Breast epithelium (tissue), 4 donors: ENCODE measurements at regions not wholly inside any gene's neighbourhood (a gene's known extent, or its start where the extent isn't known, plus 50 kb on each side); places are given as distances from the start of the nearest gene placed in this dataset.
"Not testable (repeated sequence)": the region's sequence is repeated elsewhere in the genome, so short reads cannot be mapped to it uniquely, and the experiment has no call there.

Experiments used
- DNase-seq, 2 donors: peaks; one replicate each; pipeline ENCODE4 v3.0.0-alpha.2; 2019; ENCODE audit warnings: low spot score in 2 of 2
- H3K27ac ChIP-seq, 2 donors: fragments of 200-600 bp; sonication (generic) in 1 of 2; one replicate each; pipeline ENCODE4 v1.5.1; 2016 to 2019; ENCODE audit warnings: mild to moderate bottlenecking in 1 of 2
- H3K27me3 ChIP-seq, 2 donors: fragments of 200-600 bp; sonication (generic) in 1 of 2; one replicate each; pipeline versions ENCODE4 v1.5.1 to v1.6.0; 2017 to 2019; ENCODE audit warnings: control low read depth in 1 of 2, mild to moderate bottlenecking in 1 of 2
- H3K36me3 ChIP-seq: fragments of 200-600 bp; one replicate; pipeline ENCODE4 v1.5.1; 2019
- H3K4me1 ChIP-seq, 2 donors: fragments of 200-600 bp; sonication (generic); one replicate each; pipeline ENCODE4 v1.5.1; 2016 to 2019; ENCODE audit warnings: control low read depth in 1 of 2
- H3K4me3 ChIP-seq, 3 donors: fragments of 200-600 bp; sonication (generic); 1 replicate in 2 of 3; 2 replicates in 1 of 3; pipeline ENCODE4 v1.5.1; 2016 to 2019; ENCODE audit warnings: mild to moderate bottlenecking in 3 of 3, moderate library complexity in 2 of 3
- H3K9me3 ChIP-seq, 2 donors: fragments of 200-600 bp; sonication (generic) in 1 of 2; one replicate each; pipeline ENCODE4 v1.5.1; 2016 to 2019; ENCODE audit warnings: control low read depth in 1 of 2
- POLR2A ChIP-seq: fragments of 450-650 bp; IDR thresholded peaks from one replicate; pipeline ENCODE4 v1.6.1; 2016; ENCODE audit warnings: antibody characterized with exemption, mild to moderate bottlenecking, moderate library complexity
- POLR2AphosphoS5 ChIP-seq, 3 donors: sonication (generic); formaldehyde crosslinking; IDR thresholded peaks; one replicate each; pipeline ENCODE4 v1.6.1; 2017; ENCODE audit warnings: antibody characterized with exemption in 3 of 3
- intact Hi-C: fragments of 100-400 bp; cut with DNase I; formaldehyde crosslinking; loops from one replicate; pipeline ENCODE4 v1.15.1; 2023; ENCODE audit warnings: low total_unique reads
- TF ChIP-seq, protein P1 (sequence below), 3 donors: fragments of 450-650 bp; IDR thresholded peaks; one replicate each; pipeline ENCODE4 v1.5.1; 2016 to 2017; ENCODE audit warnings: antibody characterized with exemption in 3 of 3, mild to moderate bottlenecking in 3 of 3, moderate library complexity in 3 of 3

GRCh38 chr2:209141818-209142217, 282.0 kb upstream of the MAP2 start:
- H3K9me3 ChIP-seq: no peaks in the 10 kb centered on the region
- no peak overlapping the region for H3K4me3 ChIP-seq
- TF ChIP-seq POLR2A: no peak
- TF ChIP-seq POLR2AphosphoS5 (IDR thresholded peaks at IDR 0.05): no peak
- TF ChIP-seq, protein P1, sequence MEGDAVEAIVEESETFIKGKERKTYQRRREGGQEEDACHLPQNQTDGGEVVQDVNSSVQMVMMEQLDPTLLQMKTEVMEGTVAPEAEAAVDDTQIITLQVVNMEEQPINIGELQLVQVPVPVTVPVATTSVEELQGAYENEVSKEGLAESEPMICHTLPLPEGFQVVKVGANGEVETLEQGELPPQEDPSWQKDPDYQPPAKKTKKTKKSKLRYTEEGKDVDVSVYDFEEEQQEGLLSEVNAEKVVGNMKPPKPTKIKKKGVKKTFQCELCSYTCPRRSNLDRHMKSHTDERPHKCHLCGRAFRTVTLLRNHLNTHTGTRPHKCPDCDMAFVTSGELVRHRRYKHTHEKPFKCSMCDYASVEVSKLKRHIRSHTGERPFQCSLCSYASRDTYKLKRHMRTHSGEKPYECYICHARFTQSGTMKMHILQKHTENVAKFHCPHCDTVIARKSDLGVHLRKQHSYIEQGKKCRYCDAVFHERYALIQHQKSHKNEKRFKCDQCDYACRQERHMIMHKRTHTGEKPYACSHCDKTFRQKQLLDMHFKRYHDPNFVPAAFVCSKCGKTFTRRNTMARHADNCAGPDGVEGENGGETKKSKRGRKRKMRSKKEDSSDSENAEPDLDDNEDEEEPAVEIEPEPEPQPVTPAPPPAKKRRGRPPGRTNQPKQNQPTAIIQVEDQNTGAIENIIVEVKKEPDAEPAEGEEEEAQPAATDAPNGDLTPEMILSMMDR (IDR thresholded peaks at IDR 0.05): no peak
- no peaks in the 10 kb centered on the region for H3K4me1 ChIP-seq
- DNase-seq: no peak
- intact Hi-C loops: no loop called here
- H3K36me3 ChIP-seq: no peaks in the 10 kb centered on the region
- H3K27ac ChIP-seq: no peak overlapping the region
- no peaks in the 10 kb centered on the region for H3K27me3 ChIP-seq

DNA sequence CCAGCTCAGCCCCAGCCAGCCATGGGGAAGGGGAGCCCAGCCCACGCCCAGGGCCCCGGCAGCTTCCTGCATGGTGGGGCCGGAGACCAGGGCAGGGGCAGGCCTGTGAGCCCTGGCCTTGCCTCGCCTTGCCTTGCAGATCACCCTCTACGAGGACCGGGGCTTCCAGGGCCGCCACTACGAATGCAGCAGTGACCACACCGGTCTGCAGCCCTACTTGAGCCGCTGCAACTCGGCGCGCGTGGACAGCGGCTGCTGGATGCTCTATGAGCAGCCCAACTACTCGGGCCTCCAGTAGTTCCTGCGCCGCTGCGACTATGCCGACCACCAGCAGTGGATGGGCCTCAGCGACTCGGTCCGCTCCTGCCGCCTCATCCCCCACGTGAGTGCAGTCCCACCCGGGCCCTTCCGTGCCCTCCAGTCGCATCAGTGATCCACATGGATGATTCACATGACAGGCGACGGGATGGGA, 278.6 kb upstream of the MAP2 start:
- H3K4me1 ChIP-seq, DNase-seq, H3K4me3 ChIP-seq, H3K9me3 ChIP-seq, H3K36me3 ChIP-seq, H3K27ac ChIP-seq, H3K27me3 ChIP-seq, intact Hi-C loops: not testable (repeated sequence)

GRCh38 chr2:209145941-209146681, 277.7 kb upstream of the MAP2 start:
- no peak for DNase-seq
- Histone ChIP-seq H3K36me3 (no peaks in the 10 kb centered on the region), H3K9me3 (no peaks in the 10 kb centered on the region), H3K27ac (no peak overlapping the region), H3K4me1 (no peaks in the 10 kb centered on the region), H3K27me3 (no peaks in the 10 kb centered on the region), H3K4me3 (no peak overlapping the region)
- intact Hi-C loops: no loop called here
- TF ChIP-seq POLR2AphosphoS5 (IDR thresholded peaks at IDR 0.05) (no peak), POLR2A (no peak)
- TF ChIP-seq, protein P1 (IDR thresholded peaks at IDR 0.05): no peak

DNA sequence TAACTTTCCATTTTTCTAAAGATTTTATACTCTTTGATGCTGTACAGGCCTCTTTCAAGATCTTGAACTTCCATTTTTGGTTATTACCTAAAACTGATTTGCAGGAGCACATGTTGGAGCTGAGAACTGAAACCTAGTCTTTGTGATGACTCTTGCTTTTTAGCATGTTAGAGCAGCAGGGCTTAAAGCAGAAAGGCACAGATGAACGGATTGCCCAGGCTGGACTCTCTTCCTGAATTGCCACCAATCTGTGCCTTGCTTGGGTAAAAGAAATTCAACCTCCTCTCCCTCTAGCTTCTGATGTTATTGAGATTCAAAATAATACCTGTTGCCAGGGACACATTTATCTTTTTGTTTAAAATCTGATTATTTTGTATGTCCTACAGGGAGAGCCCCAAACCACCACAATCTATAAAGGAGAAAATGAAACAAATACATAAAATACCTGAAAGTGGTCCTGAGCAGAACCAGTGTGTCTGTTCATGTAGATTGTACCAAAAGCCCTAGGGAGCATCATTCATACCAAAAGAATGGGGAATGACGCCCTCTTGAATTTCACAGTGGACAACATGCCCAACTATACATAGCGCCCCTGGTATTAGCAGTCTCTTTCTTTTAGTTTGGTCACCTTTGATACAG, 277.0 kb upstream of the MAP2 start:
- no peak overlapping the region for H3K27ac ChIP-seq
- no peak for DNase-seq
- intact Hi-C loops: no loop called here

GRCh38 chr2:209147981-209148380, 275.9 kb upstream of the MAP2 start:
- no peaks in the 10 kb centered on the region for H3K36me3 ChIP-seq
- H3K4me1 ChIP-seq: no peaks in the 10 kb centered on the region
- H3K27me3 ChIP-seq: no peaks in the 10 kb centered on the region
- DNase-seq: no peak
- TF ChIP-seq POLR2A (no peak), POLR2AphosphoS5 (IDR thresholded peaks at IDR 0.05) (no peak)
- TF ChIP-seq, protein P1 (IDR thresholded peaks at IDR 0.05): no peak
- H3K27ac ChIP-seq: no peak overlapping the region
- H3K4me3 ChIP-seq: no peak overlapping the region
- intact Hi-C loops: no loop called here
- no peaks in the 10 kb centered on the region for H3K9me3 ChIP-seq

More for the DNA sequence above, 277.0 kb upstream of the MAP2 start:
- no peaks in the 10 kb centered on the region for H3K36me3 ChIP-seq
- H3K4me3 ChIP-seq: no peak overlapping the region
- H3K4me1 ChIP-seq: no peaks in the 10 kb centered on the region
- TF ChIP-seq, protein P1 (IDR thresholded peaks at IDR 0.05): no peak
- TF ChIP-seq POLR2A (no peak), POLR2AphosphoS5 (IDR thresholded peaks at IDR 0.05) (no peak)
- no peaks in the 10 kb centered on the region for H3K27me3 ChIP-seq
- no peaks in the 10 kb centered on the region for H3K9me3 ChIP-seq
